HS-5 (cell line): ENCODE measurements at regions not wholly inside any gene's neighbourhood (a gene's known extent, or its start where the extent isn't known, plus 50 kb on each side); places are given as distances from the start of the nearest gene placed in this dataset.

Experiments used
- DNase-seq: peaks from one replicate; pipeline ENCODE4 v3.0.0-alpha.2; 2012; ENCODE audit warnings: low read depth

DNA sequence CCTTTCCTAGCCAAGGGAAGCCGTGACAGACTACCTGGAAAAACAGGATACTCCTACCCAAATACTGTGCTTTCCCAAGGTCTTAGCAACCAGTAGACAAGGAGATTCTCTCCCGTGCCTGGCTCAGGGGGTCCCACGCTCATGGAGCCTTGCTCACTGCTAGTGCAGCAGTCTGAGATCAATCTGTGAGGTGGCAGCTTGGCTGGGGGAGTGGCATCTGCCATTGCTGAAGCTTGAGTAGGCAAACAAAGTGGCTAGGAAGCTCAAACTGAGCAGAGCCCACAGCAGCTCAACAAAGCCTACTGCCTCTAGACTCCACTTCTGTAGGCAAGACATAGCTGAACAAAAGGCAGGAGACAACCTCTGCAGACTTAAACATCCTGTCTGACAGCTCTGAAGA lies 177.1 kb downstream of the PARM1 start:
- no peak for DNase-seq

DNA sequence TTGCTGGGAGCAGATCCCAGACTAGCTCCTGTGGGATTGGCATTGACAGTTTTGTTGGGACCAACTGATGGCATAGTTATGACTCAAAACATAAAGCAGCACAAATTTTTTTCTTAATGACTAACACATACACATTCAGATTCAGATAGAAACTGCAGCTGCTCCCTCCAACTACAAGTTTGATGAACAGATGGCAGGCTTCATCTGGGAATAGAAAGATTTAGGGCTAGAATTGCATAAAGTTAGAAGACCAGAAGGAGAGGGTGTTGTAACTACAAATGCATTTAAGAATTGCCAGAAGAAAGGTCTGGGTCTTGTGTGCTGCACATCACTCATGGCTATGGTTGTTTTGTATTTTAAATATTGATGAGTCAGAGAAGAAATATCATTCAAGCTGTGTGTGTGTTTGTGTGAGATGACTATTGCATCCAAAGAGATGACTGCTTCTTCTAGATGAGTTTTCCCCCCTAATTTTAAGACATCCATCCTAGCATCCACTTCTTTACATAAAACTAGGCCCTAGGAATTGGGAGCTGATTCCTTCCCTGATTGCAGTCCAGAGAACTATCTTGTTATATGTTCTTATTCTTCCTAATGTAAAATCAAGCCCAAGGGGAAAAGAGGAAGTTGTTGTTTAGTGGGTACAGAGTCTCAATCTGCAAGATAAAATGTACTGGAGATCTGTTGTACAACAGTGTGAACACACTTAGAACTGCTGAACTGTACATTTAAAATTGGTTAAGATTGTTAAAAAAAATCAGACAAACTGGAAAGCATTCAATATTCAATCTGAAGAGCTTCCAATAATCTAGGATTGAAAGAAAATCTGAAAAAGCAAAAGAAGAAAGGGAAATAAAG lies 175.1 kb downstream of the PARM1 start:
- DNase-seq, result peak; percentile 11

DNA sequence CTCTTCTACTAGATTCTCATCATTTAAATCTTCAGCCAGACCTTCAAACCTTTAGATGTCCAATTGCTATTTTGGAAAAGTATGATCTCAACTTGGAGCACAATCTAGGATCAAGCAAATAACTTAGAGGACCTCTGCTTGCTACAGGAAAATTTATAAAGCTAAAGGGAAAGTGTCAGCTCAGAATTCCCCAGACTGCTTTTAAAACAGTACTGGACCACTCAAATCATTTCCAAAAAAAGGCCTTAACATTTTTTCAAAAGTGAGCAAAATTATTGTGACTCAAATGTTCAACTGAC lies 169.8 kb downstream of the PARM1 start:
- no peak for DNase-seq

DNA sequence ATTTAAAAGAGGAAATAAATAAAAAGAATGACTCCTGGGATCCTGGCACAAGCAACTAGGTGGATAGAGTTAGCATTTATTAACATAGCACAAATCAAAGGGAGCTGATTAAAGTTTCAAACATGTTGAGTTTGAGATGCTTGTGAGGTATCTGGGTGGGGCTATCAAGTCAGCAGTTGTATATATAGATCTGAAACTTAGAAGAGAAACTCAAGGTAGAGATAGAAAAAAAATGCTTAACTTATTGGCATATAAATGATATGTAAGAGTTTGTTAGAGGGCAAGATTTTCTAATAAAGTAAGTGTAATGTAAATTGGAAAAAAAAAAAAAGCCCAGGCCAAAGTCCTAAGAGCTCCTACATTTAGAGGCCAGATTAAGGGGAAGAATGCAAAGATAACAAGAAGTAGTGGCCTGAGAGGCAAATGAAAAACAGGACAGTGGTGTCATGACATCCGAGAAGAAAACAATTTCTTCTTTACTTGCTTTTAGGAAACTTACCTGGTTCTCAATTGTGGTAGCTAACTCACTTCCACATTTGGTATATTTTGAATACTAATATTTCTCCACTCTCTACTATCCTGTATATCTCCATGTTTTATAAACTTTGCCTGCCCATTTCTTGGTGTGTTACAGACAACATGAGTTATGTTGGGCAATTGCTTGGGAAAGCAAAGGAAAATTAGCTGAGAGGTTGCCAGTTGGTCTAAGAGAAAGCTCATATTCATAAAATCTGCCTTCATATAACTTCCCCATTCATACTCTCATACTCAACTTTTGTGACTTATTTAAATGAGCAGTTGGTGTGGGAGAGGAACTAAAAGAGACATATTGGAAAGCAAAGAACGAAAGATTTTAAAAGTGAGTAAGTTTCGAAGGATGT lies 169.2 kb downstream of the PARM1 start:
- DNase-seq, result no peak
